HG03064 (cell line): ENCODE measurements at regions not wholly inside any gene's neighbourhood (a gene's known extent, or its start where the extent isn't known, plus 50 kb on each side); places are given as distances from the start of the nearest gene placed in this dataset.
"Not testable (repeated sequence)": the region's sequence is repeated elsewhere in the genome, so short reads cannot be mapped to it uniquely, and the experiment has no call there.

Experiments
- ATAC-seq: cut with Tn5 transposase; IDR thresholded peaks from one replicate; pipeline ENCODE4 v1.9.1; 2021; ENCODE audit warnings: low read depth; ENCODE audit not compliant: unreplicated experiment

DNA sequence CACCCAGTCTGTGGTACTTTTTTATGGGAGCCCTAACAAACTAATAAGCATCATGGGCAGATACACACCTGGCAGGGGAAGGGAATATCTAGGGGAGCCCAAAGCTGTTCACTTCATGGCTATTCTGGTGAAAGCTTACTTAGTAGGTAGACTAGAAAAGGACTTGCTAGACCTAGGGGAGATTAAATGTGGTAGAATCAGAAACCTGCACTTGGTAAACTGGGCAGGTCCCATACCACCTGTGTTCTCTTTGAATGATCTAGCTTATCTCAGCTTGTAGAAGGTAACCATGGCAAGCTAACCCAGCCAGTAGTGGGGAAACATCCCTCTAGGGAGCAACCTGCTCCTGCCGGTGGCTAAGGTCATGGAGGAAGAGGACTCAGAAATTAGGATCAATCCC lies 113.9 kb upstream of the TMTC4 start:
- no peak for ATAC-seq

DNA sequence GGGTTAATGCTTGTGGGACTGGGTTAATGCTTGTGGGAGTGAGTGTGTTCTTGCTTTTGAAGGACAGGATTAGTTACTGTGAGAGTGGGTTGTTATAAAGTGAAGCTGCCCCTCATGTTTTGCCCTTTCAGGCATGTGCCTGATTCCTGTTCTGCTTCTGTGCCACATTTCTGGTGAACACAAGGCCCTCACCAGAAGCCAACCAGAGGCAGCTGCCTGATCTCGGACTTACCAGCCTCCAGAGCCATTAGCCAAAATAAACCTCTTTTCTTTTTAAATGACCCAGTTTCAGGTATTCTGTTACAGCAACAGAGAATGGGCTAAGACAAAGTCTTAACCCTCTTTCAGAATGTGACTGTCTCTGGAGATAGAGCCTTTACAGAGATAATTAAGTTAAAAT lies 113.3 kb upstream of the TMTC4 start:
- no peak for ATAC-seq

DNA sequence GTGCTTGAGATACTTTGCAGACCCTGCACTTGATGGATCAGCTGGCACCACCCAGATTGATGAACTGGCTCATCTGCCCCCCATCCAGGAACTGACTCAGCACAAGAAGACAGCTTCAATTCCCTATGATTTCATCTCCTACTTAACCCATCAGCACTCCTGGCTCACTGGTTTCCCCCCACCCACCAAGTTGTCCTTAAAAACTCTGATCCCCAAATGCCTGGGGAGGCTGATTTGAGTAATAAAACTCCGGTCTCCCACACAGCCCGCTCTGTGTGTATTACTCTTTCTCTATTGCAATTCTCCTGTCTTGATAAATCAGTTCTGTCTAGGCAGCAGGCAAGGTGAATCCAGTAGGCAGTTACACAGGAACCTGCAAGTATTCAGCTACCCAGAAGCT lies 102.1 kb upstream of the TMTC4 start:
- not testable (repeated sequence) for ATAC-seq

GRCh38 chr13:100773923-100774663 lies 99.5 kb upstream of the TMTC4 start:
- ATAC-seq: no peak

DNA sequence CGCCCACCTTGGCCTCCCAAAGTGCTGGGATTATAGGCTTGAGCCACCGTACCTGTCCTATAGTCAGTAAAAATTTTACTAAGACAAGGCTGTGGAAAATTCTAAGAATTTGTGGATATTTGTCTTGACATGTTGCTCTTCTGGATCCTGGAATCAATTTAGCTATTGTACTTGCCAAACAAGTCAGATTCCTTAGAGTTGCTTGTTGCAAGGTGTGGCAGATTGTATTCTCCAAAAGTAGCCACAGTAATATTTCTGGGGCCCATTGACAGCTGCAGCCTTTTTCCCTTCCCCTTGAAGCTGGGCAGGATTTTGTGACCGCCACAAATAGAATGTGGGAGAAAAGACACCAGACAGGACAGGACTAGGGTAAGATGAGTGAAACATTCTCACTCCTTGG lies 98.8 kb upstream of the TMTC4 start:
- ATAC-seq: no peak

GRCh38 chr13:100767192-100767591 lies 92.6 kb upstream of the TMTC4 start:
- ATAC-seq: no peak

GRCh38 chr13:100766570-100766969 lies 92.0 kb upstream of the TMTC4 start:
- not testable (repeated sequence) for ATAC-seq

DNA sequence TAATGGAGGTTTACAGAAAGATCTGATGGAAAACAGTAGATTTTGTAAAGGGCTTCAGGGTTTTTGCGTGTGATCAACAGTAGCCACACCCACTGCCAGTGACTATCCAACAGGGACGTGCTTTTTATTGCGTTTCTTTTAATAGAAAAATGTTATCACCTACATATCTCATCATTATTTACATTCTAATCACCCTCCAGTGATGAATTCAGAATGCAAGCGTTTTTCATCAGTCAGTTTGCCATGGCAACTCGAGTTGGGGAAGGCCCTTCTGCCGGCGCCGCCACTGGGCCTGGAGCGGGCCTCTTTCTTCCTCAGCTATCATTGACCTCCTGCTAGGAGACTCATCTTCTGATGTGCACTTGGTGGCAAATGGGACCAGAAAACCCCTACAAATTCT lies 90.3 kb upstream of the TMTC4 start:
- ATAC-seq: no peak

GRCh38 chr13:100762126-100762525 lies 87.5 kb upstream of the TMTC4 start:
- not testable (repeated sequence) for ATAC-seq

GRCh38 chr13:100755891-100756290 lies 81.3 kb upstream of the TMTC4 start:
- no peak for ATAC-seq

GRCh38 chr13:100754459-100754858 lies 79.9 kb upstream of the TMTC4 start:
- no peak for ATAC-seq

- ATAC-seq: no peak
Observed at GRCh38 chr13:100753376-100753775, 78.8 kb upstream of the TMTC4 start.

GRCh38 chr13:100751826-100752225 lies 77.2 kb upstream of the TMTC4 start:
- ATAC-seq: no peak

DNA sequence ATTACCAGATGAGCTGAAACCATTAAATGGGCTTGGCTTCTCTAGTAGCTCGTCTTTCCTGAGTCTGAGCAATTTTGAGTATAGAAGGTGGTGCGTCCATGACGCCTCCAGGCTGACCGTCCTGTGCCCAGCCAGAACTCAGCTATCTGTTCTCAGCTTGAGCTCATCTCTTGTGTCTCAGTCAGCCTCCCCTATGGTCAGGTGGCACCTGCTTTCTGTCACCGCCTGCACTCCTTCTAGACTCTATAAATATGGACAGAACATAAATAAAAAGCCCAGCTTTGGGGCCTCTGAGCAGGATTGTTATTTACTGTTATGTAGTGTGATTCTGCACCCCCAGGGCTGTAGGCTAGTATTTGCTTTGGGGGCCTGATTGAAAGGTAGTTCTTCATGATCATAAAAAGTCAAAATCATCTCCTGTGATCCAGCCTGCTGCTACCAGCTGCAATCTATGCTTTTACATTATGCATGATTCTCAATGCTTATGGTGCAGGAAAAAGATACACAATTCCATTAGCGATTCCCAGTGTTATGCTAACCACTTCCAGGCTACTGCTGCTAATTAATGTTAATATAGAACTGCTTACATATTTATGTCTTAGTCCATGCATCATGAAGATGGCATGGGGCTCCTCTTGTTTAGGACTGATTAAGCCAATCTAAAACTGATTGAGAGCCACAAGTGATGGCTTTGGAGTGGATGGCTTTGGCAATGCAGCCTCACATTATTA lies 72.5 kb upstream of the TMTC4 start:
- ATAC-seq: no peak

DNA sequence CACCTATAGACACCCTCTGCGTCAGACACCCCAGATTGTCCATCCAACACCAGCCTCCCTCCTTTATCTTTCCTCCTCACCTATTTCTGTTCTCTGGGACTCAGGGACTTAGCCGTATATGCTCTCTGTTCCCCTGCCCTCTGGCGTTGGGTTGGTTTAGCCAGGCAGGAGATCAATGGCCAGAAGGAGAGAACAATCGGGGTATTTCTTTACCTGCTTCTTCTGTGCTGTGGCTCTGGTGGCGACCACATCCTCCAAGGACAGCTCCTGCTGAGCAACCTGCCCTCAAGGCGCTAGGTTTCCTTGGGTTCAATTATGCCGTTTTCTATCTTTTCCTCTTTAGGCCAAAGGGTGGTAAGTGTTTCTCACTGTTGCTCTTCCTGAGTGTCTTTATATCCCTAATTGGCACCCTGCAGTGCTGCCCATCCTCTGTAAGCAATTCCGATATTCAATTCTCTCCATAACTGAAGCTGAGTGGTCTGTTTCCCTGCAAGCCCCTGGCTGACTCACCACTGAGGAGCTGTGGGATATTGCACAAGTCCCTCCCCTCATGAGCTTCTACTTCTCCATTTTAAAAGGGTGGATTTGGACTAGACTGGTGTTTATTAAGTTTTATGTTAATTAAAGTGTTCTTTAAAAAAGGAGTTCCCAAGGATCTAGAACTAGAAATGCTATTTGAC lies 63.7 kb upstream of the TMTC4 start:
- ATAC-seq: no peak

GRCh38 chr13:100735494-100735893 lies 60.9 kb upstream of the TMTC4 start:
- no peak for ATAC-seq

DNA sequence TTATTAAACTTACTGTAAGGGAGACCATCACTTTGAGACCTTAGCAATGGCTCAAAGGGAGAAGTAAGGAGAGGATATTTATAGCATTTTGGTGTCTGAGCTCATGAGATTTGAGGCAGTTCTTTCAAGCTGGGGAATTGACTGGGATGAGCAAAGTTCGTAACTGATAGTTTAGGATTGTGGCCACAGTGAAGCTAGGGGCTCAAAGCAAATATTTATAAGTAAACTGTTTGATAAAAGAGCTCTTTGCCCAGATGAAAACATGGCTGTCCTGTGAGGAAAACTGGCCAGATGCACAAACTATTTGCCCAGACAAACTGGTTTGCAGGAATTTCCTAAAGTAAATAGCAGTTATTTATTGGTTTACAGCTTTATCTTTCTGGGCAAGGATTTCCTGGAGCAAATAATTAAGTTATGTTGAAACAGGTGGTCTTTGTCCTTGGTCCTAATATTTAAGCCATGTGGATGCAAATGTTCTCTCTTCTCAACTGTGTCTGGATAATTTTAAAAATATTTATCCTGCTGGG lies 59.7 kb upstream of the TMTC4 start:
- no peak for ATAC-seq

- ATAC-seq: no peak
Observed at GRCh38 chr13:100733261-100733660, 58.7 kb upstream of the TMTC4 start.

GRCh38 chr13:100728201-100728600 lies 53.6 kb upstream of the TMTC4 start:
- no peak for ATAC-seq

DNA sequence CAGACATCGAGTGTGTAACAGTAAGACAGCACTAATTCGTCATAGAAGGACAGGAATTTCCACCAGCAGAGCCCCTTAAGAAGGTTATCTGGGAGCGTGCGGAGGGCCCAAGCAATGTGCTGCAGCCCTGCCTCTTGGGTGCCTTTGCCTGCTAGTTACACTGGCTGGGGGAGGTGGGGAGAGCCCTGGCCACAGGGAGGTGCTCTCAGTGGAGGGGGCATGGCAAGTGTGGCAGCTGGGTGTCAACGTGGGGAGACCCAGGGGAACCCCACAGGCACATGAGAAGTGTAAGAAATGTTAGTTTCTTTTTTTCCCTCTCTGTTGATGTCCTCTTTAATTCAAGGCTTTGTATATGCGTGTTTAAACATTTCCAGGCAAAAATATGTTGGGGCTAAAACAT lies 50.9 kb upstream of the TMTC4 start:
- ATAC-seq: no peak

DNA sequence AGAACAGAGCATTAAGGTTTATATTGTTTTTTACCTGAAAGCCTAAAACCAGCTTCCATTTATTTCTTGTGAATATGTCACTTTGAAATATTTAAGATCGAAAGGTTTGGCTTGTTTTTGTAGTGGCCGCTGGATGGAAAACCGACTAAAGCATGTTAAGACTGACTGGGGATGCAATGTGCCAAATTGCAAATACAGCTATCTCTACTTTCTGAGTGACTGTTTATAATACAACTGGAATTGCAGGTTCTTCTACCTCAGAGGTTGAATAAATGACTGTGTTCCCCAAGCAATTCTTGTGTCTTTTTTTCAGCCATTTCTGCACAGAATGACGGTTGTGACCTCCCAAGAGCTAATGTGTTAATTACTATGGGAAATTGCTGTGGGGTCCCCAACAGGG lies 50.0 kb upstream of the TMTC4 start:
- no peak for ATAC-seq
